ENCODE measurements at regions not wholly inside any gene's neighbourhood (a gene's known extent, or its start where the extent isn't known, plus 50 kb on each side); places are given as distances from the start of the nearest gene placed in this dataset.

GRCh38 chr6:104365451-104366234, 494.1 kb downstream of the HACE1 start:
- H3K9me3 ChIP-seq (ENCODE audit: control insufficient read depth, insufficient read depth, low read length) = no peaks in the 10 kb centered on the region

GRCh38 chr6:104357928-104358327, 501.8 kb downstream of the HACE1 start:
- H3K9ac ChIP-seq (ENCODE audit: low read depth, low read length) = no peak overlapping the region
- no peaks in the 10 kb centered on the region for H3K9me3 ChIP-seq (ENCODE audit: control insufficient read depth, insufficient read depth, low read length)
- no peaks in the 10 kb centered on the region for H3K4me1 ChIP-seq (ENCODE audit: insufficient read depth, low read length)
- no peaks in the 10 kb centered on the region for H3K36me3 ChIP-seq (ENCODE audit: insufficient read depth, low read length)

More at GRCh38 chr6:104365451-104366234, 494.1 kb downstream of the HACE1 start:
- H3K36me3 ChIP-seq (ENCODE audit: insufficient read depth, low read length) = no peaks in the 10 kb centered on the region
- no peak overlapping the region for H3K9ac ChIP-seq (ENCODE audit: low read depth, low read length)
- H3K4me1 ChIP-seq (ENCODE audit: insufficient read depth, low read length) = no peaks in the 10 kb centered on the region

- Histone ChIP-seq H3K4me1 (ENCODE audit: insufficient read depth, low read length) (no peaks in the 10 kb centered on the region), H3K9me3 (ENCODE audit: control insufficient read depth, insufficient read depth, low read length) (no peaks in the 10 kb centered on the region), H3K9ac (ENCODE audit: low read depth, low read length) (no peak overlapping the region), H3K36me3 (ENCODE audit: insufficient read depth, low read length) (no peaks in the 10 kb centered on the region)
These were observed 503.5 kb downstream of the HACE1 start for GRCh38 chr6:104356197-104356596.

- no peaks in the 10 kb centered on the region for H3K9me3 ChIP-seq (ENCODE audit: control insufficient read depth, insufficient read depth, low read length)
These were observed 510.5 kb downstream of the HACE1 start for GRCh38 chr6:104349191-104349590.

GRCh38 chr6:104344223-104344622, 515.5 kb downstream of the HACE1 start:
- H3K36me3 ChIP-seq (ENCODE audit: insufficient read depth, low read length) = no peaks in the 10 kb centered on the region
- no peaks in the 10 kb centered on the region for H3K9me3 ChIP-seq (ENCODE audit: control insufficient read depth, insufficient read depth, low read length)
- no peaks in the 10 kb centered on the region for H3K4me1 ChIP-seq (ENCODE audit: insufficient read depth, low read length)
- H3K9ac ChIP-seq (ENCODE audit: low read depth, low read length) = no peak overlapping the region

More at GRCh38 chr6:104349191-104349590, 510.5 kb downstream of the HACE1 start:
- Histone ChIP-seq H3K4me1 (ENCODE audit: insufficient read depth, low read length) (no peaks in the 10 kb centered on the region), H3K9ac (ENCODE audit: low read depth, low read length) (no peak overlapping the region), H3K36me3 (ENCODE audit: insufficient read depth, low read length) (no peaks in the 10 kb centered on the region)

- Histone ChIP-seq H3K36me3 (ENCODE audit: insufficient read depth, low read length) (no peaks in the 10 kb centered on the region), H3K9ac (ENCODE audit: low read depth, low read length) (no peak overlapping the region), H3K4me1 (ENCODE audit: insufficient read depth, low read length) (no peaks in the 10 kb centered on the region), H3K9me3 (ENCODE audit: control insufficient read depth, insufficient read depth, low read length) (no peaks in the 10 kb centered on the region)
These were observed 527.4 kb downstream of the HACE1 start for GRCh38 chr6:104332364-104332763.

- Histone ChIP-seq H3K9me3 (ENCODE audit: control insufficient read depth, insufficient read depth, low read length) (no peaks in the 10 kb centered on the region), H3K9ac (ENCODE audit: low read depth, low read length) (no peak overlapping the region), H3K4me1 (ENCODE audit: insufficient read depth, low read length) (no peaks in the 10 kb centered on the region), H3K36me3 (ENCODE audit: insufficient read depth, low read length) (no peaks in the 10 kb centered on the region)
These were observed 533.3 kb downstream of the HACE1 start for GRCh38 chr6:104326173-104327001.

GRCh38 chr6:104325341-104326172, 534.2 kb downstream of the HACE1 start:
- H3K36me3 ChIP-seq (ENCODE audit: insufficient read depth, low read length) = no peaks in the 10 kb centered on the region
- no peaks in the 10 kb centered on the region for H3K9me3 ChIP-seq (ENCODE audit: control insufficient read depth, insufficient read depth, low read length)
- H3K9ac ChIP-seq (ENCODE audit: low read depth, low read length) = no peak overlapping the region
- no peaks in the 10 kb centered on the region for H3K4me1 ChIP-seq (ENCODE audit: insufficient read depth, low read length)

GRCh38 chr6:104324301-104324700, 535.4 kb downstream of the HACE1 start:
- Histone ChIP-seq H3K36me3 (ENCODE audit: insufficient read depth, low read length) (no peaks in the 10 kb centered on the region), H3K4me1 (ENCODE audit: insufficient read depth, low read length) (no peaks in the 10 kb centered on the region), H3K9me3 (ENCODE audit: control insufficient read depth, insufficient read depth, low read length) (no peaks in the 10 kb centered on the region), H3K9ac (ENCODE audit: low read depth, low read length) (no peak overlapping the region)

- Histone ChIP-seq H3K9ac (ENCODE audit: low read depth, low read length) (no peak overlapping the region), H3K36me3 (ENCODE audit: insufficient read depth, low read length) (no peaks in the 10 kb centered on the region), H3K9me3 (ENCODE audit: control insufficient read depth, insufficient read depth, low read length) (no peaks in the 10 kb centered on the region), H3K4me1 (ENCODE audit: insufficient read depth, low read length) (no peaks in the 10 kb centered on the region)
These were observed 536.9 kb downstream of the HACE1 start for GRCh38 chr6:104322841-104323240.

GRCh38 chr6:104321301-104321700, 538.4 kb downstream of the HACE1 start:
- Histone ChIP-seq H3K9ac (ENCODE audit: low read depth, low read length) (no peak overlapping the region), H3K36me3 (ENCODE audit: insufficient read depth, low read length) (no peaks in the 10 kb centered on the region), H3K9me3 (ENCODE audit: control insufficient read depth, insufficient read depth, low read length) (no peaks in the 10 kb centered on the region), H3K4me1 (ENCODE audit: insufficient read depth, low read length) (no peaks in the 10 kb centered on the region)

- Histone ChIP-seq H3K9me3 (ENCODE audit: control insufficient read depth, insufficient read depth, low read length) (no peaks in the 10 kb centered on the region), H3K36me3 (ENCODE audit: insufficient read depth, low read length) (no peaks in the 10 kb centered on the region), H3K4me1 (ENCODE audit: insufficient read depth, low read length) (no peaks in the 10 kb centered on the region), H3K9ac (ENCODE audit: low read depth, low read length) (no peak overlapping the region)
These were observed 538.8 kb downstream of the HACE1 start for GRCh38 chr6:104320896-104321295.

- Histone ChIP-seq H3K4me1 (ENCODE audit: insufficient read depth, low read length) (no peaks in the 10 kb centered on the region), H3K9me3 (ENCODE audit: control insufficient read depth, insufficient read depth, low read length) (no peaks in the 10 kb centered on the region), H3K9ac (ENCODE audit: low read depth, low read length) (no peak overlapping the region), H3K36me3 (ENCODE audit: insufficient read depth, low read length) (no peaks in the 10 kb centered on the region)
These were observed 546.9 kb downstream of the HACE1 start for GRCh38 chr6:104312851-104313250.

GRCh38 chr6:104306211-104306610, 553.5 kb downstream of the HACE1 start:
- Histone ChIP-seq H3K9ac (ENCODE audit: low read depth, low read length) (no peak overlapping the region), H3K4me1 (ENCODE audit: insufficient read depth, low read length) (no peaks in the 10 kb centered on the region), H3K36me3 (ENCODE audit: insufficient read depth, low read length) (no peaks in the 10 kb centered on the region), H3K9me3 (ENCODE audit: control insufficient read depth, insufficient read depth, low read length) (no peaks in the 10 kb centered on the region)
